ENCODE measurements at regions not wholly inside any gene's neighbourhood (a gene's known extent, or its start where the extent isn't known, plus 50 kb on each side); places are given as distances from the start of the nearest gene placed in this dataset.

DNA sequence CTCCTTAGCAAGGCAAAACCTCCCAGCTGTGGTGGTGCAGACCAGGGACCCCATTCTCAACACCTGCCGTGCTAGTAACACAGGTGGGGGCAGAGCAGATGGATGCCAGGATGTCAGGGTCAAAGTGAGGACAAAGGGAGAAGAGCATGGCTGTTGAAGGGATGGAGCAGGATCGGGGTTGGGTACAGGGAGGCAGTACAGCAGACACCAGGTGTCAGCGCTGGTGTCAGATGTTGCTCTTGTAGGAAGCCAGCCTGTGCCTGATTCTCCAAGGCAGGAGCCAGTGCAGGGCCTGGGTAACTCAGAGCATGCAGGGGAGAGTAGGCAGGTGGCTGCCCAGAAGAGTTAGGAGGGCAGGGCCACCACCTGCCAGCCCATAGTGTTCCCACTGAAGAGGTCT lies 222.1 kb upstream of the SPRED2 start:
- H3K36me3 ChIP-seq (ENCODE audit: insufficient read depth, low read length), result no peaks in the 10 kb centered on the region
- Mint-ChIP-seq H3K9me3 (ENCODE audit: unreplicated experiment) (no peaks in the 10 kb centered on the region), H3K27ac (ENCODE audit: unreplicated experiment) (no peak overlapping the region), H3K4me1 (ENCODE audit: low read depth, unreplicated experiment) (peaks cover 24% of the 10 kb centered on the region), H3K36me3 (ENCODE audit: low read depth, unreplicated experiment) (peaks cover 2% of the 10 kb centered on the region), H3K27me3 (ENCODE audit: low read depth, unreplicated experiment) (peaks cover 2% of the 10 kb centered on the region), H3K4me3 (ENCODE audit: unreplicated experiment) (no peak overlapping the region)
- no peaks in the 10 kb centered on the region for H3K79me2 ChIP-seq (ENCODE audit: insufficient read depth, low read length)
- H4K20me1 ChIP-seq (ENCODE audit: insufficient read depth, low read length), result no peaks in the 10 kb centered on the region
- H3K4me3 ChIP-seq (ENCODE audit: insufficient read depth, low read depth, low read length), result no peak overlapping the region
- no peak overlapping the region for H2AFZ ChIP-seq (ENCODE audit: low read depth, low read length)
- DNase-seq (ENCODE audit: low read depth) (no peak), FAIRE-seq (no peak)
- H3K27me3 ChIP-seq (ENCODE audit: insufficient read depth, low read length), result no peaks in the 10 kb centered on the region
- TF ChIP-seq, protein P1, sequence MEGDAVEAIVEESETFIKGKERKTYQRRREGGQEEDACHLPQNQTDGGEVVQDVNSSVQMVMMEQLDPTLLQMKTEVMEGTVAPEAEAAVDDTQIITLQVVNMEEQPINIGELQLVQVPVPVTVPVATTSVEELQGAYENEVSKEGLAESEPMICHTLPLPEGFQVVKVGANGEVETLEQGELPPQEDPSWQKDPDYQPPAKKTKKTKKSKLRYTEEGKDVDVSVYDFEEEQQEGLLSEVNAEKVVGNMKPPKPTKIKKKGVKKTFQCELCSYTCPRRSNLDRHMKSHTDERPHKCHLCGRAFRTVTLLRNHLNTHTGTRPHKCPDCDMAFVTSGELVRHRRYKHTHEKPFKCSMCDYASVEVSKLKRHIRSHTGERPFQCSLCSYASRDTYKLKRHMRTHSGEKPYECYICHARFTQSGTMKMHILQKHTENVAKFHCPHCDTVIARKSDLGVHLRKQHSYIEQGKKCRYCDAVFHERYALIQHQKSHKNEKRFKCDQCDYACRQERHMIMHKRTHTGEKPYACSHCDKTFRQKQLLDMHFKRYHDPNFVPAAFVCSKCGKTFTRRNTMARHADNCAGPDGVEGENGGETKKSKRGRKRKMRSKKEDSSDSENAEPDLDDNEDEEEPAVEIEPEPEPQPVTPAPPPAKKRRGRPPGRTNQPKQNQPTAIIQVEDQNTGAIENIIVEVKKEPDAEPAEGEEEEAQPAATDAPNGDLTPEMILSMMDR (IDR thresholded peaks at IDR 0.05; ENCODE audit: insufficient read depth, low read depth, low read length), result no peak
- no peak for TF ChIP-seq EZH2 (IDR thresholded peaks at IDR 0.05; ENCODE audit: insufficient read depth, low read length)
- no peaks in the 10 kb centered on the region for H3K9me3 ChIP-seq (ENCODE audit: insufficient read depth, low read depth, low read length)
- H3K4me2 ChIP-seq (ENCODE audit: low read length), result no peak overlapping the region
- H3K27ac ChIP-seq (ENCODE audit: low read depth, low read length), result no peak overlapping the region
- peaks cover 10% of the 10 kb centered on the region for H3K4me1 ChIP-seq (ENCODE audit: insufficient read depth, low read length)
- no peak overlapping the region for H3K9ac ChIP-seq (ENCODE audit: low read length)

DNA sequence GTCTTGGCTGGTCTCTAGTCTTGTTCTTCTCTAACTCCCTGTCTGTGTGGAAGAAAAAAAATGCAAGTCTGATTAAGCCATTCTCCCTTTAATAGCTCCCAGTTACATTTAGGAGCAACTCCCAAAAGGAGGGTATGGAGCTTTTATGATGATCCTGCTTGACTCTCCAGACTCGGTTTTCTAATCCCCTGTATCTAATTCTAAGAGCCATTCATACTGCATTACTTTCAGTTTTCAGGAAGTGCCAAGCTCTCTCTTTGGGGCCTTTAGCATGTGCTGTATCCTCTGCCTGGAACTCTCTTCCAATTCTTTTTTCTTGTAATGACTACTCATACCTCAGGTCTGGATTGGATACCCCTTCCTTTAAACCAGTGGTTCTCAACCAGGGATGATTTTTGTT lies 219.7 kb upstream of the SPRED2 start:
- Mint-ChIP-seq H3K4me3 (ENCODE audit: unreplicated experiment) (no peak overlapping the region), H3K36me3 (ENCODE audit: low read depth, unreplicated experiment) (no peaks in the 10 kb centered on the region), H3K27me3 (ENCODE audit: low read depth, unreplicated experiment) (peaks cover 12% of the 10 kb centered on the region), H3K9me3 (ENCODE audit: unreplicated experiment) (no peaks in the 10 kb centered on the region), H3K27ac (ENCODE audit: unreplicated experiment) (no peak overlapping the region), H3K4me1 (ENCODE audit: low read depth, unreplicated experiment) (peaks cover 3% of the 10 kb centered on the region)
- H3K4me2 ChIP-seq (ENCODE audit: low read length), result no peak overlapping the region
- H3K9me3 ChIP-seq (ENCODE audit: insufficient read depth, low read depth, low read length), result no peaks in the 10 kb centered on the region
- H3K36me3 ChIP-seq (ENCODE audit: insufficient read depth, low read length), result no peaks in the 10 kb centered on the region
- no peak overlapping the region for H3K9ac ChIP-seq (ENCODE audit: low read length)
- H3K79me2 ChIP-seq (ENCODE audit: insufficient read depth, low read length), result no peaks in the 10 kb centered on the region
- H3K4me1 ChIP-seq (ENCODE audit: insufficient read depth, low read length), result no peaks in the 10 kb centered on the region
- no peak for TF ChIP-seq EZH2 (IDR thresholded peaks at IDR 0.05; ENCODE audit: insufficient read depth, low read length)
- TF ChIP-seq, protein P1 (IDR thresholded peaks at IDR 0.05; ENCODE audit: insufficient read depth, low read depth, low read length), result no peak
- FAIRE-seq, result no peak
- H4K20me1 ChIP-seq (ENCODE audit: insufficient read depth, low read length), result no peaks in the 10 kb centered on the region
- H3K27ac ChIP-seq (ENCODE audit: low read depth, low read length), result no peak overlapping the region
- no peak for DNase-seq (ENCODE audit: low read depth)
- H3K4me3 ChIP-seq (ENCODE audit: insufficient read depth, low read depth, low read length), result no peak overlapping the region
- H3K27me3 ChIP-seq (ENCODE audit: insufficient read depth, low read length), result no peaks in the 10 kb centered on the region
- H2AFZ ChIP-seq (ENCODE audit: low read depth, low read length), result no peak overlapping the region

DNA sequence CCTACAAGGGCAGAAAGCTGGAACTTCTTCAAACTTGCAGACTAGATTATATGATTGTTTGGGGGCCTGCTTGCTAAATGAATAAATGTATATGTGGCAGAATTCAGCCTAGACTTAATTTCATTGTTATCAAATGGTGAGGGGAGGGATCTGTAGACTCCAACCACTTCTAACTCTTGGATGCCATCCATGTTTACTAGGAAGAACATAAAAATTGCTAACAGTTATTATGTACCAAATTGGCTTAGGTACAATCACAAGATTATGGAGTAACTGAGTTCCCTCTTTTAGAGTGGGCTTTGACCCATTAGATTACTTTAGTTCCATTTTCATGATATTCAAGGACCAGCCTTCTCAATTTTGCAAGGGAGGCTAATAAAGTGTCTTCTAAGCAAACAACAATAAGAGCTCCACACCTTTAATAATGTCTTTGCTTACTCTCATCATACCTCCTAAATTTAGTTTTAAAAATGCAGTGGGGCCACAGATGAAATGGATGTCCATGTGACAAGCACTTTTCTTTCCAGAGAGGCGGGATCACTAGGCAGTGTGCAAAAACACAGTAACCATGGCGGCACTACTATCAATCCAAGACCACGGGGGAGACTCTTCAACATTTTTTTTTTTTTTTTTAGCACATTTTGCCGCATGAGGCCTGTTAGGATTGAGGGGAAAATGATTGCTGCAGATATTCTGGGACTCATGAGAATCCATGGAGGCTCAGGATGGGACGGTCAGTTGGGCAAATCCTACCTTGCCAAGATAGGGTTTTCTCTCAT lies 217.6 kb upstream of the SPRED2 start:
- H3K4me3 ChIP-seq (ENCODE audit: insufficient read depth, low read depth, low read length), result no peak overlapping the region
- H2AFZ ChIP-seq (ENCODE audit: low read depth, low read length), result no peak overlapping the region
- FAIRE-seq, result no peak
- peaks cover 4% of the 10 kb centered on the region for H3K9me3 Mint-ChIP-seq (ENCODE audit: unreplicated experiment)
- no peak for DNase-seq (ENCODE audit: low read depth)
- H3K36me3 Mint-ChIP-seq (ENCODE audit: low read depth, unreplicated experiment), result no peaks in the 10 kb centered on the region
- no peaks in the 10 kb centered on the region for H3K4me1 ChIP-seq (ENCODE audit: insufficient read depth, low read length)
- H3K9me3 ChIP-seq (ENCODE audit: insufficient read depth, low read depth, low read length), result no peaks in the 10 kb centered on the region
- no peak overlapping the region for H3K4me3 Mint-ChIP-seq (ENCODE audit: unreplicated experiment)
- TF ChIP-seq, protein P1 (IDR thresholded peaks at IDR 0.05; ENCODE audit: insufficient read depth, low read depth, low read length), result no peak
- TF ChIP-seq EZH2 (IDR thresholded peaks at IDR 0.05; ENCODE audit: insufficient read depth, low read length), result no peak
- no peak overlapping the region for H3K27ac Mint-ChIP-seq (ENCODE audit: unreplicated experiment)
- no peaks in the 10 kb centered on the region for H3K79me2 ChIP-seq (ENCODE audit: insufficient read depth, low read length)
- no peaks in the 10 kb centered on the region for H3K36me3 ChIP-seq (ENCODE audit: insufficient read depth, low read length)
- H3K27ac ChIP-seq (ENCODE audit: low read depth, low read length), result no peak overlapping the region
- H3K4me1 Mint-ChIP-seq (ENCODE audit: low read depth, unreplicated experiment), result no peaks in the 10 kb centered on the region
- no peaks in the 10 kb centered on the region for H3K27me3 ChIP-seq (ENCODE audit: insufficient read depth, low read length)
- peaks cover 18% of the 10 kb centered on the region for H3K27me3 Mint-ChIP-seq (ENCODE audit: low read depth, unreplicated experiment)
- no peaks in the 10 kb centered on the region for H4K20me1 ChIP-seq (ENCODE audit: insufficient read depth, low read length)
- no peak overlapping the region for H3K9ac ChIP-seq (ENCODE audit: low read length)
- no peak overlapping the region for H3K4me2 ChIP-seq (ENCODE audit: low read length)
